Activated T-helper 2 cell treated with anti-CD3 and anti-CD28 coated beads, Interferon-gamma antibody, Interleukin-2, Interleukin-4, amounts not matched to agents 10 μg/mL and 5 μg/mL and 100 μg/mL, durations not matched to agents 14 hours and 24 hours and 36 hours (primary cell): ENCODE measurements at regions not wholly inside any gene's neighbourhood (a gene's known extent, or its start where the extent isn't known, plus 50 kb on each side); places are given as distances from the start of the nearest gene placed in this dataset.
A peak's percentile ranks its signal among the peaks of the same experiment; 100 is the strongest.
"Not testable (repeated sequence)": the region's sequence is repeated elsewhere in the genome, so short reads cannot be mapped to it uniquely, and the experiment has no call there.

ENCODE experiments used
- DNase-seq: peaks from one replicate; pipeline ENCODE4 v3.0.0; 2021; ENCODE audit warnings: low spot score
- H3K27ac Mint-ChIP-seq: one replicate; pipeline ENCODE4 v1.8.0; 2021; ENCODE audit warnings: mixed read lengths
- H3K27me3 Mint-ChIP-seq: one replicate; pipeline ENCODE4 v1.8.0; 2021; ENCODE audit warnings: low read depth, mixed read lengths
- H3K36me3 Mint-ChIP-seq: one replicate; pipeline ENCODE4 v1.8.0; 2021; ENCODE audit warnings: low read depth, mixed read lengths
- H3K4me1 Mint-ChIP-seq: one replicate; pipeline ENCODE4 v1.8.0; 2021; ENCODE audit warnings: low read depth, mixed read lengths
- H3K4me3 Mint-ChIP-seq: one replicate; pipeline ENCODE4 v1.8.0; 2021; ENCODE audit warnings: low read depth, mild to moderate bottlenecking, moderate library complexity, mixed read lengths
- H3K9me3 Mint-ChIP-seq: one replicate; pipeline ENCODE4 v1.8.0; 2021; ENCODE audit warnings: mixed read lengths
- intact Hi-C: fragments of 100-400 bp; cut with micrococcal nuclease; formaldehyde crosslinking; loops from one replicate; pipeline ENCODE4 v1.15.1; 2023

- Mint-ChIP-seq H3K4me1 (peaks cover 24% of the 10 kb centered on the region), H3K27ac (no peak overlapping the region), H3K27me3 (no peaks in the 10 kb centered on the region), H3K4me3 (no peak overlapping the region), H3K9me3 (no peaks in the 10 kb centered on the region), H3K36me3 (no peaks in the 10 kb centered on the region)
- no peak for DNase-seq
- intact Hi-C loops: loop anchor here (2.0 to 5.0 kb wide), 3 partner anchors 57 to 152 kb away; partner anchors contain the start of gene GLUL
Observed at GRCh38 chr1:182304627-182305026, 87.0 kb downstream of the GLUL start.

DNA sequence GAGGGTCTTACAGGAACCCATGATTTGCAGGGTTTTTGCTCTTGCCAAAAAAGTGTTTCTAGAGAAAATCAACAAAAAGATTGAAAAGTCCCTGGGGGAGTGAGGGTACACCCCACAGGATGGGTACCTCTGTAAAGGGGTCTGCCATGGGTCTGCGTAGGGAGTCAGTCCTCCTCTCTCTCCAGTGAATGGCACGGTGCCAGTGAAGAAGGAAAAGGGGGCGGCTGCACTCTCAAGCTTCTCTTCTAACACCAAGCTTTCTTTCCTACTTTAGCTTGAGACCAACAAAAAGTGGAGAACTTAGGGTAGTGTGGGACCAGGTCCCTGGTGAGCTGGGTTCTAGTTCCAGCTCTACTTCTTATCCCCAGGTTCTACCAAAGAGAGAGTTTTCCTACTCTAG lies 87.4 kb downstream of the GLUL start:
- Mint-ChIP-seq H3K27ac (no peak overlapping the region), H3K27me3 (no peaks in the 10 kb centered on the region), H3K4me1 (peaks cover 26% of the 10 kb centered on the region), H3K9me3 (no peaks in the 10 kb centered on the region), H3K36me3 (no peaks in the 10 kb centered on the region), H3K4me3 (no peak overlapping the region)
- no peak for DNase-seq
- intact Hi-C loops: loop anchor here (2.0 to 5.0 kb wide), 3 partner anchors 57 to 151 kb away; partner anchors contain the start of gene GLUL

DNA sequence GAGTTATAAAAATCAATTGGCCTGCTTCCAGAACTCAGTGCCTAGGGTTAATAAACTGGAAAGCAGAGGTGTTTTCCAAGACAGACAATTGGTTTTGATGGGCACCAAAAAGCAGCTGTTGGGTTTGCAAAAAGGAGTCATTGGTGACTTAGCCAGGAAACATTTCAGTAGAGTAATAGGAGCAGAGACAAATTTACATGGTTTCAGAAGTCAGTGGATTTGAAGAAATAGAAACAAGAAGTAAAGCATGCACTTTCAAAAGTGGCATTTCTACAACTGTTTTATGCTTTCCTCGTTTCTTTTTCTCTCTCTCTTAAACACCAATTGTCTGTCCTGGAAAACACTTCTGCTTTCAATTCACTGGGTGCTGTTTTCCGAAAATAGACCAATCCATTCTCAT lies 87.8 kb downstream of the GLUL start:
- Mint-ChIP-seq H3K9me3 (no peaks in the 10 kb centered on the region), H3K4me3 (no peak overlapping the region), H3K27me3 (no peaks in the 10 kb centered on the region), H3K4me1 (peaks cover 26% of the 10 kb centered on the region), H3K27ac (no peak overlapping the region), H3K36me3 (no peaks in the 10 kb centered on the region)
- no peak for DNase-seq
- intact Hi-C loops: loop anchor here (2.0 to 5.0 kb wide), 3 partner anchors 56 to 151 kb away; partner anchors contain the start of gene GLUL

DNA sequence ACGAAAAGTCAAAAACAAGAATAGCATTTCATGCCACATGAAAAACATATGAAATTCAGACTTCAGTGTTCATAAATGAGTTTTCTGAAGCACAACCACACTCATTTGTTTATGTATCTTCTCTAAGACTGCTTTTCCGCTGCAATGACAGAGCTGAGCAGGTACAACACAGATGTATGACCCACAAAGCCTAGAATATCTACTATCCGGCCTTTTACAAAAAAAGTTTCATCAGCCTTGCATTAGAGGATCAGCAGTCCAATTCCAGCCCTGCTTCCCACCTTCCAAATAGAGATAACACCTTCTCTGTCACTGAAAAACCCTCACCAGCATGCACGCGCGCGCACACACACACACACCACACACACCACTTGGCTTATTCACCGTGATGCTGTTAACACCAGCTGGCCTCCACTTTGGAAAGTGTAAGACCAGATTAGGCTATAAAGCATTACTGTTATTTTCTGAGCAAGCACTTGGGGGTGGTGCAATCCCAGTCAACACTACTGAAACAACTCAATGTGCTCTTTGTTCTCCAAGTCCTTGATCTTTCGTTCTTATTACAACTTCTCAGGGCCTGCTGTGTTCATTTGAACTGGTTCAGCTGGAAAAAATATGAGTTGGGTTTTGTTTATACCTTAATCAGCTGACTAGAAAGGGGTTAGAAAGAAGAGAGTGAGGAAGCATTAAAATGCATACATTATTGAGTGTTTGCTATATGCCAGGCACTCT lies 90.0 kb downstream of the GLUL start:
- intact Hi-C loops: loop anchor here (5.0 kb wide), 2 partner anchors 54 to 91 kb away; partner anchors contain the start of gene GLUL
- H3K9me3 Mint-ChIP-seq: no peaks in the 10 kb centered on the region
- H3K36me3 Mint-ChIP-seq: no peaks in the 10 kb centered on the region
- DNase-seq: no peak
- peaks cover 26% of the 10 kb centered on the region for H3K4me1 Mint-ChIP-seq
- no peaks in the 10 kb centered on the region for H3K27me3 Mint-ChIP-seq
- H3K4me3 Mint-ChIP-seq: no peak overlapping the region
- peak overlapping the region; percentile 33 for H3K27ac Mint-ChIP-seq

DNA sequence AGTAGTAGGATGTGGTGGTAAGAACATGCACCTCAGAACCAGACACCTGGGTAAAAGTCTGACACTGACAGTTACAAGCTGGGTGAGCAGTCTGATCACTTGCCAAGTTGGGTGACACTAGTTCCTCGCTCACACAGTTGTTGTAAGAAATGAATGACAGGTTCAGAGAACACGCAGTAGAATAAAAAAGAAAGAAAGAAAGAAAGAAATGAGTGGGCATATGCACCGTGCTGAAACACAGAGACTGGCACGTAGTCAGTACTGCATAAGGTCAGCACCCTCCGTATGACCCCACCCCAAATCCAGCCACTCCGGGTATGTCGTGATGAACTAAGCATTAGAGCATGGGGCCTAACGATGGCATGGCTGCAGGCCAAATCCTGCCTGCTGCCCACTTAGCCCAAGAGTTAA lies 90.6 kb downstream of the GLUL start:
- peak overlapping the region; percentile 62 for H3K27ac Mint-ChIP-seq
- H3K4me3 Mint-ChIP-seq: no peak overlapping the region
- H3K27me3 Mint-ChIP-seq: no peaks in the 10 kb centered on the region
- peaks cover 26% of the 10 kb centered on the region for H3K4me1 Mint-ChIP-seq
- no peaks in the 10 kb centered on the region for H3K36me3 Mint-ChIP-seq
- DNase-seq: no peak
- no peaks in the 10 kb centered on the region for H3K9me3 Mint-ChIP-seq
- intact Hi-C loops: loop anchor here (5.0 kb wide), 2 partner anchors 54 to 91 kb away; partner anchors contain the start of gene GLUL

DNA sequence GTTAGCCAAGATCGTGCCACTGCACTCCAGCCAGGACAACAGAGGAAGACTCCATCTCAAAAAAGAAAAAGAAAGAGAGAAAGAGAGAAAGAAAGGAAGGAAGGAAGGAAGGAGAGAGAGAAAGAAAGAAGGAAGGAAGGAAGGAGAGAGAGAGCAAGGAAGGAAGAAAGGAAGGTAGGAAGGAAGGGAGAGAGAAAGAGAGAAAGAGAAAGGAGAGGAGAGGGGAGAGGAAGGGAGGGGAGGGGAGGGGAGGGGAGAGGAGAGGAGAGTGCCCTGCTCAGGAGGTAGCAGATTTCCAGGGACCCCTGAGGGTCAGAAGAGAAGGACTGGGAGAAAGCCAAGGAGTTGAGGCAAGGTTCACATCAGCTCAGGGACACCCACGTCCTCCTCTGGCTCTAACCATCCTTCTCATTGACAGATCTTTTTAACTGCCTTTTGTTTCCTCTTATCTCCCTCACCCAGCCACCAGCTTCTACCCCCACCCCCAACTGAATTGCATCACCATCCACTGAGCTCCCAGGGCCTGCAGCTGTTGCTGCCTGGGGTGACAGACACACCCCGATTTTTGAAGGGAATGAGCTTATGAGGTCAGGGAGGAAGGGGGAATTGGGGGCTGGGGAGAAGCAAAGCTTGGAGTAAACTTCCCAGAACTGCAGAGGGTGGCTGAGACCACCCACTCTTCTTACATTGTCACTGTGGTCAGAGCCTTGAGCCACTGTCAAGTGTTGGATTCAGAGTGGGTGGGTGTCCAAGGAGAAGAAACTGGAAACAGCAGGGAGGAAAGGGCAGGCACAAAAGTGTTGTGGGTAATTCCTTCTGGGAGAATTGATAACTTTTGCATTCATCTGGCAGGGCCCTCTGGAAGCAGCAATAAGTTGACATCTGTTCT lies 91.6 kb downstream of the GLUL start:
- H3K9me3 Mint-ChIP-seq: no peaks in the 10 kb centered on the region
- no peaks in the 10 kb centered on the region for H3K36me3 Mint-ChIP-seq
- no peak for DNase-seq
- peaks cover 26% of the 10 kb centered on the region for H3K4me1 Mint-ChIP-seq
- intact Hi-C loops: loop anchor here (5.0 kb wide), 2 partner anchors 53 to 92 kb away; partner anchors contain the start of gene GLUL
- H3K4me3 Mint-ChIP-seq: no peak overlapping the region
- H3K27ac Mint-ChIP-seq: peak overlapping the region; percentile 32
- H3K27me3 Mint-ChIP-seq: peaks cover 2% of the 10 kb centered on the region

DNA sequence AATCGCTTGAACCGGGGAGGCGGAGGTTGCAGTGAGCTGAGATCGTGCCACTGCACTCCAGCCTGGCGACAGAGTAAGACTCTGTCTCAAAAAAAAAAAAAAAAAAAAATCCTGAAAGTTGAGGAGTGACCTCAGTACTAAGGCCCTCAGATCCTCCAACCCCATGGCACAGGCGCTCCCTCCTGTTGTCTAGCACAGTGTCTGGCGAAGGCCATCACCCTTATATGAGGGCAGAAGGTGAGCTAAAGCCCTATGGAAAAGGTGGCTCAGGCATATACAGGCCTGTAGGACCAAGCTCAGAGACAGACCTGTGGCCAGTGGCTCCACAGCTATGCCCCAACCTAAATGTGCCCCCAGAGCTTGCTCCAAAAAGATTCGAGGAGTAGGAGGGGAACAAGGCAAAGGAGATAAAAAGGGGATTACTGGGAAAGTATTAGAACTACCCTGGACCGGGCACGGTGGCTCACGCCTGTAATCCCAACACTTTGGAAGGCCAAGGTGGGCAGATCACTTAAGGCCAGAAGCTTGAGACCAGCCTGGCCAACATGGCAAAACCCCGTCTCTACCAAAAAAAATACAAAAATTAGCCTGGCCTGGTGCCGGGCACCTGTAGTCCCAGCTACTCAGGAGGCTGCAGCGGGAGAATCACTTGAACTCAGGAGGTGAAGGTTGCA lies 92.4 kb downstream of the GLUL start:
- H3K9me3 Mint-ChIP-seq, H3K27me3 Mint-ChIP-seq, H3K36me3 Mint-ChIP-seq, H3K27ac Mint-ChIP-seq, intact Hi-C loops, DNase-seq, H3K4me3 Mint-ChIP-seq: not testable (repeated sequence)
- peaks cover 26% of the 10 kb centered on the region for H3K4me1 Mint-ChIP-seq

DNA sequence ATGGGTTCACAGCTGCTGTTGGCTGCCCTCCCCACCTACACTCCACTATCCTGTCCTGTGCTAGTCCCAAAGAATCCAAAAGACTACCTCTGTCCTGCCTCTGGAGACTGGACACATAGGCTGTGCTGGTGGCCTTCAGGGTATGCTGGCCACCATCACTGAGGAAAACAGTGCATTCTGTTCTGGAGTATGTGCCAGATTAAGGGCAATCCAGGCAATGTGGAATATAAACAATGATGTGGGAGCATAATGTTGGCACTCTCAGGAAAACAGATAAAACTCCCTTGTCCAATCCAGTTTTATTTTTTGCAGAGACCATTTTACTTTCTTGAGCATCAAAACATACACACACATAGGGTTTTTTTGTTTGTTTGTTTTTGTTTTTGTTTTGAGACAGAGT lies 94.3 kb downstream of the GLUL start:
- no peak for DNase-seq
- Mint-ChIP-seq H3K4me1 (peaks cover 16% of the 10 kb centered on the region), H3K4me3 (no peak overlapping the region), H3K27ac (no peak overlapping the region), H3K27me3 (peaks cover 6% of the 10 kb centered on the region), H3K36me3 (no peaks in the 10 kb centered on the region), H3K9me3 (no peaks in the 10 kb centered on the region)
- intact Hi-C loops: no loop called here

DNA sequence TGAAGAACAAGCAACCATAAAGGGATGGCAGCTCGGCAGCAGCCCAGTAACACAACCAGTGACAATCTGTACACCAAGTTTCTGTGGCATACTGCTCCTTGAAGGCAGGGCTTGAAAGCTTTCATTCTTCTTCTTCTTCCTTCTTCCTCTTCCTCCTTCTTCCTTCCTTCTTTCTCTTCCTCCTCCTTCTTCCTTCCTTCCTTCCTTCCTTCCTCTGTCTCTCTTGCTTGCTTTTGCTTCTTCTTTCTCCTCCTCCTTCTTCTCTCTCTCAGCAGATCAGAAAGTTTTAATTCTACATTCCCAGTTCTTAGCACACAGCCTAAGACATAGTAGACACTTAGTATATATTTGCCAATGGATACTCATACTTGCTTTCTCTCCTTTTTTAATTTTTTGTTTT lies 95.9 kb downstream of the GLUL start:
- Mint-ChIP-seq H3K9me3 (no peaks in the 10 kb centered on the region), H3K27me3 (peaks cover 6% of the 10 kb centered on the region), H3K4me1 (peaks cover 9% of the 10 kb centered on the region), H3K36me3 (no peaks in the 10 kb centered on the region), H3K27ac (no peak overlapping the region), H3K4me3 (no peak overlapping the region)
- no peak for DNase-seq
- intact Hi-C loops: no loop called here

- no peak overlapping the region for H3K27ac Mint-ChIP-seq
- intact Hi-C loops: no loop called here
- no peaks in the 10 kb centered on the region for H3K36me3 Mint-ChIP-seq
- H3K9me3 Mint-ChIP-seq: no peaks in the 10 kb centered on the region
- H3K27me3 Mint-ChIP-seq: peaks cover 6% of the 10 kb centered on the region
- peaks cover 2% of the 10 kb centered on the region for H3K4me1 Mint-ChIP-seq
- no peak for DNase-seq
- no peak overlapping the region for H3K4me3 Mint-ChIP-seq
Observed at GRCh38 chr1:182293119-182293589, 98.4 kb downstream of the GLUL start.

DNA sequence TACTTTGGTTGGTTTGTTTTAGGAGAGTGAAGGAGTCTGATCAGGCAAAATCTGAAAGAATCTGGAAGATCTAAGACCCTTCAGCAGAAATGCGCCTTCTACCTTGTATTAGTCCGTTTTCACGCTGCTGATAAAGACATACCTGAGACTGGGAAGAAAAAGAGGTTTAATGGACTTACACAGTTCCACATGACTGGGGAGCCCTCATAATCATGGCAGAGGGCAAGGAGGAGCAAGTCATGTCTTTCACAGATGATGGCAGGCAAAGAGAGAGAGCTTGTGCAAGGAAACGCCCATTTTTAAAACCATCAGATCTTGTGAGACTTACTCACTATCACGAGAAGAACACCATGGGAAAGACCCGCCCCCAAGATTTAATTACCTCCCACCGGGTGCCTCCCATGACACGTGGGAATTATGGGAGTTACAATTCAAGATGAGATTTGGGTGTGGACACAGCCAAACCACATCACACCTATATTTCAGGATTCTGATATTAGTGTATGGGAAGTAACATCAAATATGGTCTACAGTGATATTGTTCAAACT lies 99.3 kb downstream of the GLUL start:
- Mint-ChIP-seq H3K9me3 (no peaks in the 10 kb centered on the region), H3K4me1 (peaks cover 2% of the 10 kb centered on the region), H3K4me3 (no peak overlapping the region), H3K27me3 (peaks cover 6% of the 10 kb centered on the region), H3K36me3 (no peaks in the 10 kb centered on the region), H3K27ac (no peak overlapping the region)
- intact Hi-C loops: no loop called here
- DNase-seq: no peak

DNA sequence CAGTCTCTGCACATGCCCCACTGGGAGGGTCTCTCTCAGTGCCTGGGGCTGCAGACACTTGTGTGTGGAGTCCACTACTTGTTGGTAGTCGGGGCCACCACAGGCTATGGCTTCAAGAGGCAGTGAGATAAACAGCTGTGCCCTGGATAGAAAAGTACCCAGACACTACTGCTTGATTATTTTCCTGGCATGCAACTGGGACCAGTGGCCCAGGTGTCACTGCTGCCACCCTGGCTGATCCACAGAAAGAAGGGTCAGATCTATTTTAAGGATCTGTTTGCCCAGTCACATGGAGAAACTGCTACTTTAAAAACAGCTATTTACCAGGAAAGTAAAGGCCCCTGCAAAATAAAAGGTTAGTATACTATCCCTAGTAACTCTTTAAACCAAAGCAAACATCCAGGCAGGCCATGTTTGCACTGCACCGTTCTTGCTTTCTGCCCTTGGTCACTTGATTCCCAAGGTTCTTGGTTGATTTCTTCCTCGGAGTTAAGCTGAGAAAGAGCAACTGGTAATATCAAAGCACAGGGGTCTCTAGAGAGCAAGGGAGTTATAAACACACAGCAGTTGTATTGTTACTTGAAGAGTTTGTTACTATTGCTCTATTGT lies 99.9 kb downstream of the GLUL start:
- Mint-ChIP-seq H3K4me3 (no peak overlapping the region), H3K27ac (no peak overlapping the region), H3K9me3 (no peaks in the 10 kb centered on the region), H3K36me3 (no peaks in the 10 kb centered on the region), H3K4me1 (peaks cover 2% of the 10 kb centered on the region), H3K27me3 (peaks cover 6% of the 10 kb centered on the region)
- intact Hi-C loops: no loop called here
- no peak for DNase-seq
